ENCODE measurements at regions not wholly inside any gene's neighbourhood (a gene's known extent, or its start where the extent isn't known, plus 50 kb on each side); places are given as distances from the start of the nearest gene placed in this dataset.

DNA sequence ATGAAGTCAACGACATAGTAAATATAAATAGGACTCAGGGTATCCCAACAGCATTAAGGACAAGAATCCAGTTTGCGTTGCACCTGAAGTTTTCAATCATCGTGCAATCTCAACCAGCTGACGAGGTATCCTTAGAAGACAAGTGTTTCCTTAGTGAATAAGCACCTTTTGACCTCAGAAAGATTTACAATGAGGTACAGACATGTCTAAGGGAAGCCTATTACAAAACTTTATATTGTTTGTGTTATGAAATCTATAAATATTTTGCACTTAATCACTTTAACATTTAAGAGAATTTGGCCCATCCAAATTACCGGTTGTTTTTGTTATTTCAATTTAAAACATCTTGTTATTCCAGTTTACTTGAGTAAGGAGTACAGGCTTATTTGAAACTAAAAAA is 64.9 kb upstream of the PRICKLE2 start:
- WGBS, 2 donors = 77 to 78% methylated on average over 5 of the region's 5 CpGs
- H3K27ac ChIP-seq (ENCODE audit: low read depth in 2 of 2, low read length in 1 of 2) = no peak overlapping the region

DNA sequence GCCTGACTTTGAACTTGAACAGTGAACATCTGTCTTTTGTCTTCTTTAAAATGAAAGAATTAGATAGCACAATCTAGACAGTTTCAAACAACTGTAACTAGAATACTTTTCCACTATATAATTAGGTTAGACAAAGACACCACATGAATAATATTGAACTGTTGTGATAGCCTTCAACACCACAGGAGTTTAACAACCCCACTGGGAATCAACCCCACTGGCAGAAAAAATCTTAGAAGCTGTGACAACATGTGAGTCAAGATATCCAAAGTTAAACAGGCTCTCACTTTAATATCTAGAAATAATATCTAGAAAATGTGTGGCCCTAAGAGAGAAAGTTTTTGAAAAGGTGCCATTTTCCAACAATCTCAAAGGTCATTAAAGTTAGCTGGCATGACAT is 64.4 kb upstream of the PRICKLE2 start:
- no peaks in the 10 kb centered on the region for H3K4me1 ChIP-seq (ENCODE audit: control insufficient read depth in 2 of 2, insufficient read depth in 2 of 2, low read length in 1 of 2)
- H3K27ac ChIP-seq (ENCODE audit: low read depth in 2 of 2, low read length in 1 of 2) = no peak overlapping the region
- no peak overlapping the region for H3K4me3 ChIP-seq (ENCODE audit: low read depth in 1 of 2, low read length in 2 of 2)
- H3K27me3 ChIP-seq (ENCODE audit: control insufficient read depth in 1 of 2, insufficient read depth in 2 of 2, low read length in 2 of 2) = no peaks in the 10 kb centered on the region
- H3K36me3 ChIP-seq (ENCODE audit: control insufficient read depth in 2 of 2, insufficient read depth in 2 of 2, low read length in 1 of 2) = no peaks in the 10 kb centered on the region
- no peaks in the 10 kb centered on the region for H3K9me3 ChIP-seq (ENCODE audit: control insufficient read depth in 2 of 2, insufficient read depth in 1 of 2, low read depth in 1 of 2, low read length in 1 of 2)

More for the DNA sequence above, 64.9 kb upstream of the PRICKLE2 start:
- Histone ChIP-seq H3K36me3 (ENCODE audit: control insufficient read depth in 2 of 2, insufficient read depth in 2 of 2, low read length in 1 of 2) (no peaks in the 10 kb centered on the region), H3K4me3 (ENCODE audit: low read depth in 1 of 2, low read length in 2 of 2) (no peak overlapping the region), H3K9me3 (ENCODE audit: control insufficient read depth in 2 of 2, insufficient read depth in 1 of 2, low read depth in 1 of 2, low read length in 1 of 2) (no peaks in the 10 kb centered on the region), H3K27me3 (ENCODE audit: control insufficient read depth in 1 of 2, insufficient read depth in 2 of 2, low read length in 2 of 2) (no peaks in the 10 kb centered on the region), H3K4me1 (ENCODE audit: control insufficient read depth in 2 of 2, insufficient read depth in 2 of 2, low read length in 1 of 2) (no peaks in the 10 kb centered on the region)

- H3K9me3 ChIP-seq (ENCODE audit: control insufficient read depth in 2 of 2, insufficient read depth in 1 of 2, low read depth in 1 of 2, low read length in 1 of 2) = no peaks in the 10 kb centered on the region
- H3K4me1 ChIP-seq (ENCODE audit: control insufficient read depth in 2 of 2, insufficient read depth in 2 of 2, low read length in 1 of 2) = no peaks in the 10 kb centered on the region
- 93 to 94% methylated on average over 5 of the region's 5 CpGs for WGBS, 2 donors
- no peak overlapping the region for H3K27ac ChIP-seq (ENCODE audit: low read depth in 2 of 2, low read length in 1 of 2)
- no peaks in the 10 kb centered on the region for H3K36me3 ChIP-seq (ENCODE audit: control insufficient read depth in 2 of 2, insufficient read depth in 2 of 2, low read length in 1 of 2)
- no peaks in the 10 kb centered on the region for H3K27me3 ChIP-seq (ENCODE audit: control insufficient read depth in 1 of 2, insufficient read depth in 2 of 2, low read length in 2 of 2)
- no peak overlapping the region for H3K4me3 ChIP-seq (ENCODE audit: low read depth in 1 of 2, low read length in 2 of 2)
These were observed 53.4 kb upstream of the PRICKLE2 start for GRCh38 chr3:64278625-64279024.

GRCh38 chr3:64276131-64276530 is 50.9 kb upstream of the PRICKLE2 start:
- Histone ChIP-seq H3K36me3 (ENCODE audit: control insufficient read depth in 2 of 2, insufficient read depth in 2 of 2, low read length in 1 of 2) (no peaks in the 10 kb centered on the region), H3K4me1 (ENCODE audit: control insufficient read depth in 2 of 2, insufficient read depth in 2 of 2, low read length in 1 of 2) (no peaks in the 10 kb centered on the region), H3K27ac (ENCODE audit: low read depth in 2 of 2, low read length in 1 of 2) (no peak overlapping the region), H3K9me3 (ENCODE audit: control insufficient read depth in 2 of 2, insufficient read depth in 1 of 2, low read depth in 1 of 2, low read length in 1 of 2) (no peaks in the 10 kb centered on the region), H3K27me3 (ENCODE audit: control insufficient read depth in 1 of 2, insufficient read depth in 2 of 2, low read length in 2 of 2) (no peaks in the 10 kb centered on the region), H3K4me3 (ENCODE audit: low read depth in 1 of 2, low read length in 2 of 2) (no peak overlapping the region)
- WGBS, 2 donors = 57 to 73% methylated on average over 3 of the region's 3 CpGs

Measured in esophagus (tissue), 2 donors.